MV-4-11 (cell line): ENCODE measurements at regions not wholly inside any gene's neighbourhood (a gene's known extent, or its start where the extent isn't known, plus 50 kb on each side); places are given as distances from the start of the nearest gene placed in this dataset.

Experiments used
- DNase-seq: peaks from one replicate; lab custom pipeline; 2025; lab: John Stamatoyannopoulos, UW

- DNase-seq: no peak
Measured at GRCh38 chr2:18005411-18005810, 126.9 kb downstream of the KCNS3 start.

- no peak for DNase-seq
Measured at GRCh38 chr2:18001671-18002070, 123.2 kb downstream of the KCNS3 start.

DNA sequence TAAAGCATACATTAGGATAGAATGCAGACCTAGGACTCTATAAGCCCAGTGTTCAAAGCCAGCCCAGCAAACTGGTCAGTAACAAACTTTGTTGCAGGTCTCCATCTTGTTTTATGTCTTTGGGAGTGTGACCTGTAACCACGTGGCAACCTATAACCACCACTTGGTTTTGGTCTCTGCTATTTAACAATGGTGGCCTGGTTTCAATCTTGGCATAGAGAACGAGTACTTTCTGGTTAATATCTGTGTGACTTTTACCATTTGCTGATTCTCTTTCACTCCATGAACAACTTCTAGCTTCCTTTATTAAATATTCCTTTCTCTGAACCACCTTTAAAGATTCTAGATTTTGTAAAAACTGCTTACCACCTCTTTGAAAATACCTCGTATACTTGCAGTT, 118.5 kb downstream of the KCNS3 start:
- no peak for DNase-seq

DNA sequence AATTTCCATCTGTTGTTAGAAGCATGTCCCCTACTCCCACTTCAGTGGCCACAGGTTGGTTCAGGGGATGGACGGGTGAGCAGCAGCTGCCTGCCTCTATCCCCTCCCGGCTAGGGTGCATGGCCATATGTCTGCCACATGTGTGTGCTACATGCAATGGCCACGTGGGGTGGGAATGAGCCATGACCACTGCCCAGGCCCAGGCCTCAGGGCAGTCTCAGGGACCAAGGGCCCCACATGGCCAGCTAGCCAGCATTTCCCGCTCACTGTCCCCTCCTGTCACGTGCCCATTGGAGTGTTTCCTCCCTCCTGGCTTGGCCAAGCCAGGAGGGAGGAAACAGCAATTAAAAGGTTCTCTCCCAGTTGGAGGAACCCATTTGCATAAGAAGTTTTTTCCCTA, 117.1 kb downstream of the KCNS3 start:
- DNase-seq: no peak
